ENCODE measurements at regions not wholly inside any gene's neighbourhood (a gene's known extent, or its start where the extent isn't known, plus 50 kb on each side); places are given as distances from the start of the nearest gene placed in this dataset.

DNA sequence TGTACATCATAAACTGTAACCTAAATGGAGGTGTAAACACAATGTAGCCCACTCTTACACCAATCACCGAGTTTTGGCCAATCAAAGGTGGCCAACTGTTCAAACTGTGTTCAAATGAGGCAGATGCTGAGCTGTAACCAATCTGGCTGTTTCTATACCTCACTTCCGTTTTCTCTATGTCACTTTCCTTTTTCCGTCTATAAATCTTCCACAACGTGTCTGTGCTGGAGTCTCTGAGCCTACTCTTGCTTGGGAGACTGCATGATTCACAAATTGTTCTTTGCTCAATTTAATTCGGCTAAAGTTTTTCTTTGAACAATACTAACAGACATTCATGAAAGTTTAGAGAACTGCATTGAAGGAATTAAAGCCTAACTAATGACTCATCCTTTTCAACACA is 547.1 kb upstream of the USP15 start:
- TF ChIP-seq, protein P1, sequence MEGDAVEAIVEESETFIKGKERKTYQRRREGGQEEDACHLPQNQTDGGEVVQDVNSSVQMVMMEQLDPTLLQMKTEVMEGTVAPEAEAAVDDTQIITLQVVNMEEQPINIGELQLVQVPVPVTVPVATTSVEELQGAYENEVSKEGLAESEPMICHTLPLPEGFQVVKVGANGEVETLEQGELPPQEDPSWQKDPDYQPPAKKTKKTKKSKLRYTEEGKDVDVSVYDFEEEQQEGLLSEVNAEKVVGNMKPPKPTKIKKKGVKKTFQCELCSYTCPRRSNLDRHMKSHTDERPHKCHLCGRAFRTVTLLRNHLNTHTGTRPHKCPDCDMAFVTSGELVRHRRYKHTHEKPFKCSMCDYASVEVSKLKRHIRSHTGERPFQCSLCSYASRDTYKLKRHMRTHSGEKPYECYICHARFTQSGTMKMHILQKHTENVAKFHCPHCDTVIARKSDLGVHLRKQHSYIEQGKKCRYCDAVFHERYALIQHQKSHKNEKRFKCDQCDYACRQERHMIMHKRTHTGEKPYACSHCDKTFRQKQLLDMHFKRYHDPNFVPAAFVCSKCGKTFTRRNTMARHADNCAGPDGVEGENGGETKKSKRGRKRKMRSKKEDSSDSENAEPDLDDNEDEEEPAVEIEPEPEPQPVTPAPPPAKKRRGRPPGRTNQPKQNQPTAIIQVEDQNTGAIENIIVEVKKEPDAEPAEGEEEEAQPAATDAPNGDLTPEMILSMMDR (IDR thresholded peaks at IDR 0.05; ENCODE audit: insufficient read depth, low read length, poor library complexity, severe bottlenecking): no peak
- TF ChIP-seq EZH2phosphoT487 (conservative IDR thresholded peaks at IDR 0.05; ENCODE audit: low read length): no peak
- no peaks in the 10 kb centered on the region for H3K9me3 ChIP-seq (ENCODE audit: insufficient read depth, low read length)

DNA sequence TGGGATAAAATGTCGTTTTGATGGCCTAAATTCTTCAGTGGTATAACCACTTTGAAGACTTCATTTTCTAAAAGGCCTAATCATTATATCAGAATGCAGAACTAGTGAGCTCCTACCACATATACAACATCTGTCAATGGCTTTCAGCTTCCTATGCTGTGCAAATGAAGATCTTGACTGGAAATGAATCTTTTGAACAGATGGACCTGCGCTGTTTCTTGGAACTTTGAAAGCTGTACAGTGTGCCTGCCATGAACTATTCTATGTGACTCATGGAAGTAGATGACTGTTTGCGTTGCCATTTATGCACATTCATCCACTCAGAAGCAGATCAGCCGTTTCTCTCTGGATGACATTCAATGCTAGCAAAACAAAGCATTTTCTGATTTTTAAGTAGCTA is 542.2 kb upstream of the USP15 start:
- Histone ChIP-seq H3F3A (ENCODE audit: insufficient read depth) (no peaks in the 10 kb centered on the region), H3K9me3 (ENCODE audit: insufficient read depth, low read length) (no peaks in the 10 kb centered on the region), H3K9me2 (replicated peaks; ENCODE audit: insufficient read depth, low read length) (no peaks in the 10 kb centered on the region), H3K4me2 (ENCODE audit: low read depth, low read length, poor library complexity, severe bottlenecking) (no peak overlapping the region), H2AFZ (ENCODE audit: low read depth, low read length, severe bottlenecking) (no peak overlapping the region), H4K20me1 (ENCODE audit: low read depth, low read length) (no peaks in the 10 kb centered on the region), H3K79me2 (ENCODE audit: insufficient read depth, low read length) (no peaks in the 10 kb centered on the region), H3K27me3 (ENCODE audit: low read length) (no peaks in the 10 kb centered on the region), H3K9ac (ENCODE audit: low read length) (no peak overlapping the region), H3K36me3 (ENCODE audit: low read length) (no peaks in the 10 kb centered on the region), H3K27ac (ENCODE audit: low read depth, low read length) (no peak overlapping the region), H3K4me3 (ENCODE audit: insufficient read depth, low read length, poor library complexity, severe bottlenecking) (no peak overlapping the region)
- TF ChIP-seq EZH2phosphoT487 (conservative IDR thresholded peaks at IDR 0.05; ENCODE audit: low read length): no peak
- TF ChIP-seq, protein P1 (IDR thresholded peaks at IDR 0.05; ENCODE audit: insufficient read depth, low read length, poor library complexity, severe bottlenecking): no peak

More for the DNA sequence above, 547.1 kb upstream of the USP15 start:
- Histone ChIP-seq H3K4me3 (ENCODE audit: insufficient read depth, low read length, poor library complexity, severe bottlenecking) (no peak overlapping the region), H2AFZ (ENCODE audit: low read depth, low read length, severe bottlenecking) (no peak overlapping the region), H3F3A (ENCODE audit: insufficient read depth) (no peaks in the 10 kb centered on the region), H3K4me2 (ENCODE audit: low read depth, low read length, poor library complexity, severe bottlenecking) (no peak overlapping the region), H3K9me2 (replicated peaks; ENCODE audit: insufficient read depth, low read length) (no peaks in the 10 kb centered on the region), H3K36me3 (ENCODE audit: low read length) (no peaks in the 10 kb centered on the region), H3K9ac (ENCODE audit: low read length) (no peak overlapping the region), H3K27ac (ENCODE audit: low read depth, low read length) (no peak overlapping the region), H3K79me2 (ENCODE audit: insufficient read depth, low read length) (no peaks in the 10 kb centered on the region), H4K20me1 (ENCODE audit: low read depth, low read length) (no peaks in the 10 kb centered on the region), H3K27me3 (ENCODE audit: low read length) (no peaks in the 10 kb centered on the region)

DNA sequence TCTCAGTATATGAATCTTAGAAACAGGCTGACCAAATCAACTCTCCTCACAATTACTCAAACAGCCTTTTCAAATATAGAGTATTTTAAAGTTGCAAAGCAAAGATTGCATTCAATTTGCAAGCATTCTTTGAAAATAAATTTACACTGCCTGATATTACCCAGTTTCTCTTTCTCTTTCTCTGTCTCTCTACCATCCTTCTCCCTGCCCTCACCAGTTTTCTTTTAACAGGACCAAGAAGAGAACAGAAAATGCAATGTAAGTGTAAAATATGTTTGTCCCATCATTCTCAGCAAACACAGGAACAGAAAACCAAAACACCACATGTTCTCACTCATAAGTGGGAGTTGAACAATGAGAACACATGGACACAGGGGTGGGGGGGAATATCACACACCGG is 520.3 kb upstream of the USP15 start:
- no peaks in the 10 kb centered on the region for H3K79me2 ChIP-seq (ENCODE audit: insufficient read depth, low read length)
- H3K27me3 ChIP-seq (ENCODE audit: low read length): no peaks in the 10 kb centered on the region
- no peaks in the 10 kb centered on the region for H3F3A ChIP-seq (ENCODE audit: insufficient read depth)
- H3K4me2 ChIP-seq (ENCODE audit: low read depth, low read length, poor library complexity, severe bottlenecking): no peak overlapping the region
- no peak overlapping the region for H2AFZ ChIP-seq (ENCODE audit: low read depth, low read length, severe bottlenecking)
- H3K9me2 ChIP-seq (replicated peaks; ENCODE audit: insufficient read depth, low read length): no peaks in the 10 kb centered on the region
- no peaks in the 10 kb centered on the region for H3K36me3 ChIP-seq (ENCODE audit: low read length)
- no peak for TF ChIP-seq EZH2phosphoT487 (conservative IDR thresholded peaks at IDR 0.05; ENCODE audit: low read length)
- TF ChIP-seq, protein P1 (IDR thresholded peaks at IDR 0.05; ENCODE audit: insufficient read depth, low read length, poor library complexity, severe bottlenecking): no peak
- no peak overlapping the region for H3K9ac ChIP-seq (ENCODE audit: low read length)
- no peaks in the 10 kb centered on the region for H4K20me1 ChIP-seq (ENCODE audit: low read depth, low read length)
- no peaks in the 10 kb centered on the region for H3K9me3 ChIP-seq (ENCODE audit: insufficient read depth, low read length)
- no peak overlapping the region for H3K27ac ChIP-seq (ENCODE audit: low read depth, low read length)
- no peak overlapping the region for H3K4me3 ChIP-seq (ENCODE audit: insufficient read depth, low read length, poor library complexity, severe bottlenecking)
